Muscle layer of duodenum (tissue), 2 donors: ENCODE measurements at regions not wholly inside any gene's neighbourhood (a gene's known extent, or its start where the extent isn't known, plus 50 kb on each side); places are given as distances from the start of the nearest gene placed in this dataset.
"Not testable (repeated sequence)": the region's sequence is repeated elsewhere in the genome, so short reads cannot be mapped to it uniquely, and the experiment has no call there.

Source experiments
- H3K27ac ChIP-seq: one replicate; pipeline ENCODE4 v1.7.0; 2013; ENCODE audit warnings: mild to moderate bottlenecking, low read length
- H3K27me3 ChIP-seq: one replicate; pipeline ENCODE4 v1.7.0; 2013; ENCODE audit warnings: low read depth, mild to moderate bottlenecking, control low read depth, low read length
- H3K36me3 ChIP-seq, 2 donors: one replicate each; pipeline ENCODE4 v1.7.0; 2013; ENCODE audit warnings: low read length in 2 of 2, control low read depth in 1 of 2, mild to moderate bottlenecking in 1 of 2; ENCODE audit not compliant: insufficient read depth in 2 of 2, control insufficient read depth in 1 of 2
- H3K4me1 ChIP-seq, 2 donors: one replicate each; pipeline ENCODE4 v1.7.0; 2013; ENCODE audit warnings: low read length in 2 of 2, mild to moderate bottlenecking in 2 of 2, control low read depth in 1 of 2, moderate library complexity in 1 of 2; ENCODE audit not compliant: insufficient read depth in 2 of 2, control insufficient read depth in 1 of 2
- H3K4me3 ChIP-seq, 2 donors: one replicate each; pipeline ENCODE4 v1.7.0; 2013; ENCODE audit warnings: low read length in 2 of 2, low read depth in 1 of 2, mild to moderate bottlenecking in 1 of 2
- H3K9me3 ChIP-seq, 2 donors: one replicate each; pipeline ENCODE4 v1.7.0; 2013; ENCODE audit warnings: low read length in 2 of 2, control low read depth in 1 of 2, mild to moderate bottlenecking in 1 of 2; ENCODE audit not compliant: control insufficient read depth in 1 of 2
- donor health status: healthy.

DNA sequence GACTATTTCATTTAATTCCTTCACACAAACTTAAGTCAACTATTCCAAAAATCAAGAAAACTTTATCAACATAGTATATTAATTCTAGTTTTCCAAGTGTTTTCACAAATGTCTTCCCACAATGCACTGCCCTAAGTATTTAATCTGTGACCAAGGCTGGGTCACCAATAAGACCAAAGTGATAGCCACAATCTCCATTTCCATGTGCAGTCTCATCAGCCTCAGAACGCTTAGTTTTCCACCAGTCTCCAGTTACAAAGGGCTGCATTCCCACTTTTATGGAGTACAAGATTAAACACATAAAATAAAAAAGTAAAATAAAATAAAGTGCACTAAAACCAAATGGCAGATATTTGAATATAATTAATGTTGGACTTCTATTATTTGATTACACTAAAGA lies 371.6 kb upstream of the CCNH start:
- Histone ChIP-seq H3K4me1 (peaks cover 0 to 3% of the 10 kb centered on the region in 2 donors), H3K36me3 (no peaks in the 10 kb centered on the region), H3K4me3 (no peak overlapping the region), H3K27me3 (no peaks in the 10 kb centered on the region), H3K9me3 (no peaks in the 10 kb centered on the region), H3K27ac (no peak overlapping the region)

DNA sequence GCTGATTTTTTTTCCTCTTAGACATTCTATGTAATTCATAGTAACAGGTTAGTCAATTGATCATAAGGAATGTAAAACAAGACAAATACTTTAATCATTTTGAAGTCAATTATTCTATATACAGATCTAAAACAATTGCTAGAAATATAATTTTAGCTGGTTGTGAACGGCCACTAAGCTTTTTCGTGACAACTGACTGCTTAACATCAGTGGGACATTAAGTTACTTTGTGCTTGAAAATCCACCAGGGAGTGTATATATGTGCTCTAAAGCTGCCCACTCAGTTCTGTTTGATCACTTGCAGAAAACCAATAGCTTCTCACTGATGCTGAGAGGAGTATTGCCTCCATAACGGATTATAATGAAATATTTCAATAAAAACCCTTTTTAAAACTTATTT lies 370.2 kb upstream of the CCNH start:
- H3K27me3 ChIP-seq = no peaks in the 10 kb centered on the region
- H3K4me1 ChIP-seq = peaks cover 0 to 3% of the 10 kb centered on the region in 2 donors
- H3K27ac ChIP-seq = no peak overlapping the region
- no peaks in the 10 kb centered on the region for H3K36me3 ChIP-seq
- H3K9me3 ChIP-seq = no peaks in the 10 kb centered on the region
- H3K4me3 ChIP-seq = no peak overlapping the region

DNA sequence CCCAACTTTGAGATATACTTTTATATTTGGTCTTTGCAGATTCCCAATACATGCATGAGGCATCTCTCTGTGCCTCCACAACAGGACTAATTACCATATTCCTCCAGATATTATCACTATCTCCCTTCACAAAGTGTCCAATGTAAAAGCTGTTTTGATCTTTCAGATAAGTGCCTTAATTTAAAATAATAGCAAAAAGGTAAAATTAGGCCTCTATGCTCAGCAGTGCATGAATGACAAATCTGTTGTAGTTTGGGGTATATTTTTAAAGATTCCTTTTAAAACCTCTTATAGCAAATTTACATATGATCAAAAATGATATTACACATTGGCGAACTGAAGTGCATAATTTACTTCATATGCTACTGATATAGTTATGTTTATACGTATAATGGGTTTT lies 369.2 kb upstream of the CCNH start:
- Histone ChIP-seq H3K27ac (no peak overlapping the region), H3K27me3 (no peaks in the 10 kb centered on the region), H3K36me3 (no peaks in the 10 kb centered on the region), H3K9me3 (no peaks in the 10 kb centered on the region), H3K4me1 (peaks cover 0 to 3% of the 10 kb centered on the region in 2 donors), H3K4me3 (no peak overlapping the region)

DNA sequence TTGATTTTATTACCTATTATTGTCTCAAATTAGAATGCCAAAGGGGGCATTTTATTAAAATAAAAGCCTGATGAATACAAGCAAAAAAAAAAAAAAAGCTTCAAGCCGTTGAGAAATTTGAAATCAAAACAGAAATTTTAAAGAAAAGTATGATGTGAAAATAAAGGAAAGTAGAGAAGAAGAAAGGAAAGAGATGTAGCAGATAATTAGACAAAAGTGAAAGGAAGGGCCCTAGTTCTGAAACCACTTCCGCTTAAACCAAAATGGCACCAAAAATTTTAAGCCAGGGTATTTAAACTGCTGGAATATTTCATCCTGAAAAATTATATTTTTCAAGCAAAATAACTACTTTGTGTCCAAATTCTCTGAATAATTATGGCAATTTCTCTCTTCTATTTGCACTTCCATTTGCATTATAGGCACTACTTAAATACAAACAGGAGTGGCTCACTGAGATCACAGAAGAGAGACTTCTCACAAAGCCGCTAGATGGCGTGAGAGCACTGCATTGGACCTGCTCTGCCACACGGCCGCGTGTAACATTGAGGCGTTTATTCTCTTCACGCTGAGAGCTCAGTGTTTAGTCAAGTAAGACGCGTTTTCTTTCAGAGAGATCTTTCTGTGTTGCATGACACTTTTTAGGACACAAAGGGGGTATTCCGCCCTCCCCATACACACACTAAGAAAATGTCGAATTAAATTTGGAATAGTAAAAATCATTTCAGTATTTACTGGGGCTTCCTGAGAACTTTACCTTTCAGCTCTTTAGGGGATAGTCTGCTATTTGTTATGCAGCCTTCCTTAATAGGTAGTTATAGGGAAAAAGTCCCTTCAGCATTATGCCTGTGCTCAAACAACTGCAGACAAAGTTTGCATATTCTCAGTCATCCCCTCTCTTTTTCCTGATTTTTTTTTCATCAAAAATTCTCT lies 368.4 kb upstream of the CCNH start:
- no peak overlapping the region for H3K4me3 ChIP-seq
- H3K27me3 ChIP-seq = no peaks in the 10 kb centered on the region
- H3K9me3 ChIP-seq = no peaks in the 10 kb centered on the region
- H3K36me3 ChIP-seq = no peaks in the 10 kb centered on the region
- peaks cover 0 to 3% of the 10 kb centered on the region in 2 donors for H3K4me1 ChIP-seq
- no peak overlapping the region for H3K27ac ChIP-seq

DNA sequence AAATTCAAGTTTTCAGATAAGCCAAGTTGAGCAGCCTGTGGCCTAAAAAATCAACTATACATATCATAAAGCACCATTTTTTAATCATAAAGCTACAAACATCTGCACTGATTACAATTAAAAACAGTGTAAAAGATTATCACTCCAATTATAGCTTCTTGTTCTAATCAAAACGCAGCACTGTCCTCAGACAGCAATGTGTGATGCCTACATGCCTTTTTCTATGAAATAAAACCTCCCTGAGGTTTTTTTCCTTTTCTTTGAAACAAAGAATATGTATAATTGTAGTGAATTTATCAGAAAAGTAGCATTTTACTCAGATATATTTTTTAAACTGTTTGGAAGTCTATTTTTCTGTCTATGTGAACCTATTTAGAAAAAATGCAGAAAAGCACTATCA lies 366.1 kb upstream of the CCNH start:
- Histone ChIP-seq H3K36me3 (no peaks in the 10 kb centered on the region), H3K27ac (no peak overlapping the region), H3K27me3 (no peaks in the 10 kb centered on the region), H3K9me3 (no peaks in the 10 kb centered on the region), H3K4me1 (peaks cover 0 to 3% of the 10 kb centered on the region in 2 donors), H3K4me3 (no peak overlapping the region)

DNA sequence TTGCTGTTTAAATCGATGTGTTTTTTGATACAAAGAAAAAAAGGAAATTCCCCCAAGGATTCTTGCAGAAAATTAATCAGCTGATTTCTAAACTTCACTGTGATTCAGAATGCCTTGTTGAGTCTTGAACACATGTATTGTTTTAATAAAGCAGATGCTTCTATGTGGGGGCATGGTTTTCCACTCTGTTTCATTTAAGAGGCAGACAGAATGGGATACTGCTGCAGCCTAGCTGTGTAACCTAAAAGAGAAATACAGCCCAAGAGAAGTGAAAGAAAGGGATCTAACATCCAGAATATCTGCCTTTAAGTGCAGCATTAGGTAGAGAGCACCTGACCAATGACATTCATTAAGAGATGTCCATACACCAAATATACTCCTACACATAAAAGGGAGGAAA lies 365.1 kb upstream of the CCNH start:
- Histone ChIP-seq H3K27ac (no peak overlapping the region), H3K4me1 (peaks cover 0 to 3% of the 10 kb centered on the region in 2 donors), H3K27me3 (no peaks in the 10 kb centered on the region), H3K4me3 (no peak overlapping the region), H3K36me3 (no peaks in the 10 kb centered on the region), H3K9me3 (no peaks in the 10 kb centered on the region)

DNA sequence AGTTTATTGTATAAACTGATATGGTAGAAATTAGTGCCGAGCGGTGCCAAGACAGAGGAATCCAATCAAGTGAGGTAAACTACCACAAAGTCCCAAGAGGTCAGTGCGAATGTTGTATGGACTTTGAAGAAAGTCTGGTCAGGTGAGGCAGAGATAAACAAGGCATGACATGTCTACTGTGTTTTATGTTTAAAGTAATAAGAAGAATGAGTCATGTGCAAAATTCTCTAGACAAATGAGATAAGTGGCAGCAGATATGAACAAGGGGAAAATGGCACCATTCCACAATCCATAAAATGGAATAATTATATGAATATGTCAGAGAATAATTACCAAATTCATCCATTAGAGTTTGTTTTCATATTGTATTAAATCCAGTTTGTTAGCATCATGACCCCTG lies 364.1 kb upstream of the CCNH start:
- no peaks in the 10 kb centered on the region for H3K27me3 ChIP-seq
- H3K9me3 ChIP-seq = no peaks in the 10 kb centered on the region
- H3K4me3 ChIP-seq = no peak overlapping the region
- H3K27ac ChIP-seq = no peak overlapping the region
- no peaks in the 10 kb centered on the region for H3K36me3 ChIP-seq
- H3K4me1 ChIP-seq = peaks cover 0 to 3% of the 10 kb centered on the region in 2 donors

DNA sequence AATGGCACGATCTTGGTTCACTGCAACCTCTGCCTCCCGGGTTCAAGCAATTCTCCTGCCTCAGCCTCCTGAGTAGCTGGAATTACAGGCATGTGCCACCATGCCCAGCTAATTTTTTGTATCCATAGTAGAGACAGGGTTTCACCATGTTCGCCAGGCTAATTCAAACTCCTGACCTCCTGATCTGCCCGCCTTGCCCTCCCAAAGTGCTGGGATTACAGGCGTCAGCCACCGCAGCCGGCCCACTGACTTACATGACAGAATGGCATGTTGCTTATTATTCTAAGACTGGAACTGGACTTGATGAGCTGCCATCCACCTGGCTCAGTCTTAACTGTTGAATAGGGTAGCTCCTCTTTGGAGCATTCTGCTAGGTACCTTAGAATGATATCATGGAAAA lies 363.6 kb upstream of the CCNH start:
- H3K9me3 ChIP-seq, H3K36me3 ChIP-seq, H3K4me3 ChIP-seq, H3K27me3 ChIP-seq, H3K27ac ChIP-seq, H3K4me1 ChIP-seq: not testable (repeated sequence)

DNA sequence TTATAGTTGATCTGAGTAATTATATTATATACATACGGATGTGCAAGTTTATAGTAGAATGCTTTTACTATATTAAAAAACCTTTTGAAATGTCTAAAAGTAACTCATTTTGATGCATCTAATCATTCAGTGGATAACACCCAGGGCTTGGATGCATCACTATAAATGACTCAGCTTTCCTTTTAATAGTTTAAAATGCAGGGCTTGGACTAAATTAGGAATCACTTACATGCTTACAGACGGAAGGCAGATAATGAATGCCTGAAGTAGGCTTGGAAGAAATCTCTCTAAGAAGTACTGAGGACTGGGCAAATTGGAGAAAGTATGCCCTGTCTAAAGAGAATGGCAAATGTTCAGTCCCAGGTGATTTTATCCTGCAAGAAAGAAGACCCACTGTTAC lies 362.5 kb upstream of the CCNH start:
- Histone ChIP-seq H3K36me3 (no peaks in the 10 kb centered on the region), H3K27me3 (no peaks in the 10 kb centered on the region), H3K4me3 (no peak overlapping the region), H3K27ac (no peak overlapping the region), H3K4me1 (no peaks in the 10 kb centered on the region), H3K9me3 (no peaks in the 10 kb centered on the region)

DNA sequence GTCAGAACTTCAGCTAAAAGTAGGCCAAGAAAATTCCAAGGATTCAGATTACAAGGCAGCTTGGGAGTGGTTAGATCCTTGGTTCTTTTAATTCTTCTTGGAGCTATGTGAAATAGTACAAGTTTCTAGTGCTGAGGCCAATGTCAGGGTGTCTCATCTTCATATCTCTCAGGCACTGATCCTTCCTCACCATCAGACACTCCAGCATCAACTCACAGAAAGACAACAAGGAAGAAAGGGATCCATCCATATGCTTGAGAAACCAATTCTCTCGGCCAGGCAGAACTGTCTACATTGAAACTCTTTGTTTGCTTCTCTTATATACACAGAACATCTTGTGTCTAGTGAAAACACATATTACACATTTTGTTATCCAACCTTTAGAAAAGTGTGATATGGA lies 362.1 kb upstream of the CCNH start:
- Histone ChIP-seq H3K4me1 (no peaks in the 10 kb centered on the region), H3K4me3 (no peak overlapping the region), H3K27ac (no peak overlapping the region), H3K9me3 (no peaks in the 10 kb centered on the region), H3K27me3 (no peaks in the 10 kb centered on the region), H3K36me3 (no peaks in the 10 kb centered on the region)

DNA sequence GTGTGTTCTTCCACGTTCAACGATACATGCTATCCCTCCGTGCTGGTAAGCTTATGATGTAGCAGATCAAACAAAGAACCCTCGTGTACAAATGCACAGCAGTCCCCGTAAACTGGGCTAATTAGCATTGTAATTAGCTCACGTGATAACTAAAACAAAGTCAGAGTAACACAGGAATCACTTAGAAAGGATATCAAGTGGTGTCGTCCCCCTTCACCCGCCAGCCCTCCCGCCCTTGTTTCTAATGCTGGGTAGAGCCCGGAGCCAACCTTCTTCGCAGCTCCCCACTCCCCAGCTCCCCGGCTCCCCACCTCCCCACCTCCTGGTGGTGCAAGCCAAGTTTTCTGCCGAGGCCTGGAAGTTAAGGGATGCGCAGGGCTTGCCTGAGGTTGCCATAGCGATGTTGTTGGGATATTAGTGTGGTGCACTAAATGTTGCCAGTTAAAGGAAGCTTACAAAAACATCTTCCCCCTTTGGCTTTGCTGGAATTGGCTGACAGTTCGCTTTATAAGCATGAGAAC lies 357.9 kb upstream of the CCNH start:
- Histone ChIP-seq H3K27me3 (no peaks in the 10 kb centered on the region), H3K4me3 (no peak overlapping the region), H3K27ac (no peak overlapping the region), H3K4me1 (no peaks in the 10 kb centered on the region), H3K9me3 (no peaks in the 10 kb centered on the region), H3K36me3 (no peaks in the 10 kb centered on the region)
